Upper lobe of right lung (tissue), 1 donor: ENCODE measurements at regions not wholly inside any gene's neighbourhood (a gene's known extent, or its start where the extent isn't known, plus 50 kb on each side); places are given as distances from the start of the nearest gene placed in this dataset.

Experiments used
- ATAC-seq: fragments of 200-7000 bp; cut with Tn5 transposase; one replicate; pipeline ENCODE4 v1.9.1; 2020; ENCODE audit warnings: mild to moderate bottlenecking, moderate library complexity
- DNase-seq: peaks from one replicate; pipeline ENCODE4 v3.0.0-alpha.2; 2020
- H3K27ac ChIP-seq: fragments of 200-600 bp; one replicate; pipeline ENCODE4 v1.8.0; 2022
- H3K27me3 ChIP-seq: fragments of 200-600 bp; one replicate; pipeline ENCODE4 v1.8.0; 2022; ENCODE audit warnings: mild to moderate bottlenecking
- H3K36me3 ChIP-seq: fragments of 200-600 bp; one replicate; pipeline ENCODE4 v1.8.0; 2022
- H3K4me1 ChIP-seq: fragments of 200-600 bp; one replicate; pipeline ENCODE4 v1.8.0; 2022
- H3K4me3 ChIP-seq: fragments of 200-600 bp; one replicate; pipeline ENCODE4 v1.8.0; 2022; ENCODE audit warnings: mild to moderate bottlenecking
- H3K9me3 ChIP-seq: fragments of 200-600 bp; one replicate; pipeline ENCODE4 v1.8.0; 2022
- intact Hi-C: fragments of 100-400 bp; cut with DNase I; formaldehyde crosslinking; loops from one replicate; pipeline ENCODE4 v1.11.0; 2022
- TF ChIP-seq, protein P1 (sequence below): fragments of 200-600 bp; IDR thresholded peaks from one replicate; pipeline ENCODE4 v1.8.0; 2022; ENCODE audit warnings: antibody characterized with exemption
- donor health status: DM: no; HTN: yes; CAD: no; lungs with severe emphysema.

DNA sequence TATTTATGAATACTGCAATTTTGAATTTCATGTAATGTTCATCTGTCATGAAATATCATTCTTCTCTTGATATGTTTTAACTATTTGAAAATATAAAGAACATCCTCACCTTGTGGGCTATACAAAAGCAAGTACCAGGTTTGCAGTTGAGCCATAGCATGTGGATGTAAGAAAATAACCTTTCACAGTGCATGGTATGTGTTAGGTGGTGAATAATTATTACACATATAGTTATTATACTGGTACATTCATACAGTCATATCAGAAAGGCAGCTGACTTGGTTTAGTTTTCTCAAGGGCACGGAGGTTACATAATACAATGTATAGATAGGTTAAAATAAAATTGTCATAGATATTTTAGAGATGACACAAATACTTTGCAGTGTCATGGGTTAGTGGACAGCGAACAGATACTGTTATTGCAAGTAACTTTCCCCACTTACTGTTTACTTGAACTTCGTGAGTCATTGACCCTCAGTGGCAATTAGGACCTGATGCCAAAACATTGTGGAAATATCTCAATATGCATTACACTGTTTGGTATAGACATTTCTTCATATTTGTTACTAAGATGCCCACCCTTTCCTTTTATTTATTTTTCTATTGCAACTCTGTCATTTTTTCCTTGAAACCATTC lies 445.4 kb upstream of the GOT2 start:
- Histone ChIP-seq H3K4me3 (no peak overlapping the region), H3K27ac (no peak overlapping the region), H3K36me3 (no peaks in the 10 kb centered on the region), H3K9me3 (no peaks in the 10 kb centered on the region), H3K4me1 (no peaks in the 10 kb centered on the region), H3K27me3 (no peaks in the 10 kb centered on the region)
- ATAC-seq = no peak
- intact Hi-C loops = no loop called here
- TF ChIP-seq, protein P1, sequence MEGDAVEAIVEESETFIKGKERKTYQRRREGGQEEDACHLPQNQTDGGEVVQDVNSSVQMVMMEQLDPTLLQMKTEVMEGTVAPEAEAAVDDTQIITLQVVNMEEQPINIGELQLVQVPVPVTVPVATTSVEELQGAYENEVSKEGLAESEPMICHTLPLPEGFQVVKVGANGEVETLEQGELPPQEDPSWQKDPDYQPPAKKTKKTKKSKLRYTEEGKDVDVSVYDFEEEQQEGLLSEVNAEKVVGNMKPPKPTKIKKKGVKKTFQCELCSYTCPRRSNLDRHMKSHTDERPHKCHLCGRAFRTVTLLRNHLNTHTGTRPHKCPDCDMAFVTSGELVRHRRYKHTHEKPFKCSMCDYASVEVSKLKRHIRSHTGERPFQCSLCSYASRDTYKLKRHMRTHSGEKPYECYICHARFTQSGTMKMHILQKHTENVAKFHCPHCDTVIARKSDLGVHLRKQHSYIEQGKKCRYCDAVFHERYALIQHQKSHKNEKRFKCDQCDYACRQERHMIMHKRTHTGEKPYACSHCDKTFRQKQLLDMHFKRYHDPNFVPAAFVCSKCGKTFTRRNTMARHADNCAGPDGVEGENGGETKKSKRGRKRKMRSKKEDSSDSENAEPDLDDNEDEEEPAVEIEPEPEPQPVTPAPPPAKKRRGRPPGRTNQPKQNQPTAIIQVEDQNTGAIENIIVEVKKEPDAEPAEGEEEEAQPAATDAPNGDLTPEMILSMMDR = no peak
- no peak for DNase-seq

GRCh38 chr16:59173408-59173831 lies 439.3 kb upstream of the GOT2 start:
- no peak for DNase-seq
- no peaks in the 10 kb centered on the region for H3K4me1 ChIP-seq
- intact Hi-C loops = no loop called here
- TF ChIP-seq, protein P1 = no peak
- ATAC-seq = no peak
- H3K36me3 ChIP-seq = no peaks in the 10 kb centered on the region
- no peaks in the 10 kb centered on the region for H3K27me3 ChIP-seq
- H3K4me3 ChIP-seq = no peak overlapping the region
- no peaks in the 10 kb centered on the region for H3K9me3 ChIP-seq
- no peak overlapping the region for H3K27ac ChIP-seq

DNA sequence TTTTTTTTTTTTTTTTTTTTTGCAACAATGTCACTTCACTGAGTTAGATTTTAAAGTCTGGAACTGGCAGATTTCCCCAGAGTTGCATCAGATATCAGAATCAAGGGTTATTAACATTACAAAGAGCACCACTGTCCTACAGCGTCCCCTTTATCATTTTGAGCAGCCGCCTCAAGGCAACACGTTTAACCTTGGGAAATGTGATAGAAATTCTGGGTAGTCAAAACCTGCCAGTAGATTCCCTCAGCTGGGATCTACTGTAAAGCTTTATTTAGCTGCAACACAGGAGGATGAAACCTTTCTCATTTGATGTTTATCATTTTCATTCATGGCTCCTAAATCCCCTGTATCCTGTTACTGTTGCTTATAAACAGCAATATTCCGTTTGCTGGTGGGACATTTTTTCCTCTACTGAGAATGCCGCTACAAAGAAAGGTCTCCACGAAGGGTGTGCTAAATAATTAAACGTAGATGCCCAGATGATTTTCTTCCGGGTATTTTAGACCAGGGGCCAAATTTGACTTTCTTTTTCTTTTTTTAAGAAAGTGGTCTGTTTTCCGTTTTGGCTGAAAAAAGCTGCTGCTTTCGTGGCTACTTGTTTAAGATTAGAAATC lies 436.1 kb upstream of the GOT2 start:
- TF ChIP-seq, protein P1 = no peak
- ATAC-seq (no peak), DNase-seq (no peak)
- Histone ChIP-seq H3K36me3 (no peaks in the 10 kb centered on the region), H3K9me3 (no peaks in the 10 kb centered on the region), H3K27ac (no peak overlapping the region), H3K4me3 (no peak overlapping the region), H3K4me1 (no peaks in the 10 kb centered on the region), H3K27me3 (no peaks in the 10 kb centered on the region)
- intact Hi-C loops = no loop called here

DNA sequence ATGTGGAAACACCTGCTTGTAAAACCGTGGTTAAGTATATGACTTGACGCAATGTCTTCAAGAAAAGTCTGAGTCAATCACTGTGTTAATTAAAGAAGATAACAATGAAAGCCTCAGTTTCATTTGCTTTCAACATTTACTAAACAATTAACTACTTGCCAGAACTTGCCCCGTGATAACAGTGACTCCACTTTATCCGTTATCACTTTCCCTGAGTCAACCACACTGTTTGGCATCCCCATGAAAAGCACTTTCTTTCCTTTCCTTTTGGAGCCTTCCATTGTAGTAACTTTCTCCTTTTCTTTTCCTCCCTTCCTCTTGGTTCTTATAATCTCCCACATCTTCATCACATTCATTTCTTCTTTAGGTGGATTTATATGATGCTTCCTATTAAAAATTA lies 435.1 kb upstream of the GOT2 start:
- H3K4me3 ChIP-seq = no peak overlapping the region
- H3K27me3 ChIP-seq = no peaks in the 10 kb centered on the region
- no peak for ATAC-seq
- H3K36me3 ChIP-seq = no peaks in the 10 kb centered on the region
- TF ChIP-seq, protein P1 = no peak
- H3K9me3 ChIP-seq = no peaks in the 10 kb centered on the region
- no peaks in the 10 kb centered on the region for H3K4me1 ChIP-seq
- intact Hi-C loops = no loop called here
- no peak for DNase-seq
- no peak overlapping the region for H3K27ac ChIP-seq

DNA sequence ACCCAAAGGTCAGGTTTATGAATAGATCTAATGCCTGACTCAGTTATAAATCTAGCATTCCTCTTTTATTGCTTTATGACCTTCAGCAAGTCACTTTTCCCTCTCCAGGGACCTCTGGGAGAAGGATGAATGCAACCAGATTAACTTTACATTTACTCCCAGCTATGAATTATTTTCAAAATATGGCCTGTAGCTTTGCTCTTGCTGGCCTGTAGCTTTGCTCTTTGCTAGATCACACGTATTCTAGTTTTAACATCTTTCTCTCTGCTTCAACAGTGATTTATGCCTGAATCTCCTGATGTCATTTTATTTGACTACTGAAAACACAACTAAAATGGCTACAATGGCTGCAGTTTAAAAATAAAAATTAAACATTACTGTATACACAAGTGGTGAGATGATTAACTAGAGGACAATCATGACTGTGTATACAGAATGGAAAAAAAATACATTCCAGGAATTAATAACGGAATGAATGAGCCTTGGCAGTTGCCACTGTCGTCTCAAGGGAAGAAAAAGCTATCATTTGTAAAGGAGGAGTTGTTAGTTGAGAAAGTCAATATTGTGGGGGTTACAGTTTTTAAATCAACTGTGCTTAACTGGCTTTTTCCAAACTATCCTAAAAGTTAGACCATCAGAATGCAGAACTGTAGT lies 434.5 kb upstream of the GOT2 start:
- intact Hi-C loops = no loop called here
- no peaks in the 10 kb centered on the region for H3K4me1 ChIP-seq

More for the DNA sequence above, 434.5 kb upstream of the GOT2 start:
- Histone ChIP-seq H3K27ac (no peak overlapping the region), H3K36me3 (no peaks in the 10 kb centered on the region), H3K9me3 (no peaks in the 10 kb centered on the region), H3K4me3 (no peak overlapping the region), H3K27me3 (no peaks in the 10 kb centered on the region)
- TF ChIP-seq, protein P1 = no peak
- DNase-seq (no peak), ATAC-seq (no peak)
